NB4 (cell line): ENCODE measurements at regions not wholly inside any gene's neighbourhood (a gene's known extent, or its start where the extent isn't known, plus 50 kb on each side); places are given as distances from the start of the nearest gene placed in this dataset.

Experiments used
- MYC ChIP-seq: IDR thresholded peaks from 2 replicates; pipeline ENCODE4 v1.6.1; 2011; ENCODE audit warnings: low read depth, low read length
- POLR2A ChIP-seq: IDR thresholded peaks from 2 replicates; pipeline ENCODE4 v1.6.1; 2011; ENCODE audit warnings: mild to moderate bottlenecking; ENCODE audit not compliant: insufficient read length; ENCODE audit errors: extremely low read depth
- TF ChIP-seq, protein P1 (sequence below): IDR thresholded peaks from one replicate; pipeline ENCODE4 v1.5.1; 2012; ENCODE audit warnings: low read depth, low read length
- TF ChIP-seq, protein P2 (sequence below): IDR thresholded peaks from 2 replicates; pipeline ENCODE4 v1.6.1; 2011; ENCODE audit warnings: low read depth, low read length

DNA sequence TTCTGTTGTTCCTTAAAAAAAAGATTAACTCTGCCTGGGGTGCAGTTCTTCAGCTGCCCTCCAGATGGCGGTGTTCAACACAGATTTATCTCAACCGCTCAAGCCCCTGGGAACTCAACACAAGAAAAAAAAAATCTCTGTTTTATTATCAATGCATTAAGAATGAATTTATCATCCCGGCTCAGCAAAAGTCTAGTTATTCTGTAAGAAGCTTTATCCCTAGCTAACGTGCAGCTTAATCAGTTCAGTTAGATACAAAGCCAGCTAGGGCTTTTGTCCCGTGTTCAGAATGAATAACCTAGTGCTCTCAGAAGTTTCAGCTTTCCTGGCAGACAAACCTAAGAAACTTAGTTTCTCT is 475.9 kb upstream of the CCL2 start:
- TF ChIP-seq POLR2A (no peak), MYC (no peak)
- TF ChIP-seq, protein P1, sequence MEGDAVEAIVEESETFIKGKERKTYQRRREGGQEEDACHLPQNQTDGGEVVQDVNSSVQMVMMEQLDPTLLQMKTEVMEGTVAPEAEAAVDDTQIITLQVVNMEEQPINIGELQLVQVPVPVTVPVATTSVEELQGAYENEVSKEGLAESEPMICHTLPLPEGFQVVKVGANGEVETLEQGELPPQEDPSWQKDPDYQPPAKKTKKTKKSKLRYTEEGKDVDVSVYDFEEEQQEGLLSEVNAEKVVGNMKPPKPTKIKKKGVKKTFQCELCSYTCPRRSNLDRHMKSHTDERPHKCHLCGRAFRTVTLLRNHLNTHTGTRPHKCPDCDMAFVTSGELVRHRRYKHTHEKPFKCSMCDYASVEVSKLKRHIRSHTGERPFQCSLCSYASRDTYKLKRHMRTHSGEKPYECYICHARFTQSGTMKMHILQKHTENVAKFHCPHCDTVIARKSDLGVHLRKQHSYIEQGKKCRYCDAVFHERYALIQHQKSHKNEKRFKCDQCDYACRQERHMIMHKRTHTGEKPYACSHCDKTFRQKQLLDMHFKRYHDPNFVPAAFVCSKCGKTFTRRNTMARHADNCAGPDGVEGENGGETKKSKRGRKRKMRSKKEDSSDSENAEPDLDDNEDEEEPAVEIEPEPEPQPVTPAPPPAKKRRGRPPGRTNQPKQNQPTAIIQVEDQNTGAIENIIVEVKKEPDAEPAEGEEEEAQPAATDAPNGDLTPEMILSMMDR: peak; percentile 95
- TF ChIP-seq, protein P2, sequence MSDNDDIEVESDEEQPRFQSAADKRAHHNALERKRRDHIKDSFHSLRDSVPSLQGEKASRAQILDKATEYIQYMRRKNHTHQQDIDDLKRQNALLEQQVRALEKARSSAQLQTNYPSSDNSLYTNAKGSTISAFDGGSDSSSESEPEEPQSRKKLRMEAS: no peak
